ENCODE measurements at regions not wholly inside any gene's neighbourhood (a gene's known extent, or its start where the extent isn't known, plus 50 kb on each side); places are given as distances from the start of the nearest gene placed in this dataset.
"Not testable (repeated sequence)": the region's sequence is repeated elsewhere in the genome, so short reads cannot be mapped to it uniquely, and the experiment has no call there.

DNA sequence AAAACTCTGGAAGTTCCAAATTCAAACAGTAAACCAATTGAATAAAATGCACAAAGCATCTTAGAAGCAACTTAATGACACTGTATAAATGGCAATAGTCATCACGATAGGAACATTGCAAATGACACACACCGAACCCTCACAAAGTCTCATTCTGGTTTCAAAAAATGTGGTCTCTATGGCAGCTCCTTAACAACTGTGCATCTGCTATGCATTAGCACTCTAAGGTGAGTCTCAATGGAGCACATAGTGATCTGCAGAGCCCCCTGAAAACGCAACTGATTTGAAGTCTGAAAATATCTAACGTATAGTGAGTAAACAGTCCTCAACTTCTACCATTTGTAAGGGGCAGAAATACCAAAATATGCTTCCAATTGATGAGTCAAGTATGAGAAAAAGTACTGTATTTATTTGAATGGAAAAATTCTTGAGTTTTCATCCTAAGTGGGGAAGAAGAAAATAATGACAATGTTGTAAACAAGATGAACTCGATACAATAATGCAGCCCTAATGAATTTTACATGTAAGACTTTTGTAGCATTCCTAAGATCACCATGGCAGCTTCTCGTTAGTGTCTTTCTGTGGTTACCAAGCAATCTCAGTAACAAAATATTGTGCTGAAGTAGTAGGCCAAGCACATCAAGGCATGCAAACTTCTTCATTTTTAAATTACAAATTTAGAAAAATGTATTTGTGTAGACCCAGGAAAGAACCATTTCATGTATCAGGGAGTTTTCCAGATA lies 517.5 kb upstream of the FAM174A start:
- Histone ChIP-seq H3K36me3 (replicated peaks; ENCODE audit: insufficient read depth, low read length) (no peaks in the 10 kb centered on the region), H4K20me1 (ENCODE audit: insufficient read depth, low read length) (no peaks in the 10 kb centered on the region), H3K9me3 (replicated peaks; ENCODE audit: insufficient read depth, low read length) (no peaks in the 10 kb centered on the region), H3K27ac (ENCODE audit: low read length) (no peak overlapping the region), H3K4me2 (ENCODE audit: low read depth, low read length) (no peak overlapping the region), H3K79me2 (ENCODE audit: low read length) (no peaks in the 10 kb centered on the region), H3K4me3 (ENCODE audit: low read length) (no peak overlapping the region), H3K4me1 (ENCODE audit: low read length) (no peaks in the 10 kb centered on the region), H3K27me3 (replicated peaks; ENCODE audit: insufficient read depth, low read length) (no peaks in the 10 kb centered on the region), H3F3A (ENCODE audit: insufficient read depth, low read length) (no peaks in the 10 kb centered on the region), H2AFZ (ENCODE audit: low read length) (no peak overlapping the region), H3K9ac (ENCODE audit: low read length) (no peak overlapping the region), H3K9me2 (replicated peaks; ENCODE audit: insufficient read depth, low read length) (no peaks in the 10 kb centered on the region)
- no peak for TF ChIP-seq EZH2phosphoT487 (IDR thresholded peaks at IDR 0.05; ENCODE audit: low read length)
- no peak for TF ChIP-seq EZH2 (optimal IDR thresholded peaks at IDR 0.05; ENCODE audit: low read depth, low read length)
- TF ChIP-seq, protein P1, sequence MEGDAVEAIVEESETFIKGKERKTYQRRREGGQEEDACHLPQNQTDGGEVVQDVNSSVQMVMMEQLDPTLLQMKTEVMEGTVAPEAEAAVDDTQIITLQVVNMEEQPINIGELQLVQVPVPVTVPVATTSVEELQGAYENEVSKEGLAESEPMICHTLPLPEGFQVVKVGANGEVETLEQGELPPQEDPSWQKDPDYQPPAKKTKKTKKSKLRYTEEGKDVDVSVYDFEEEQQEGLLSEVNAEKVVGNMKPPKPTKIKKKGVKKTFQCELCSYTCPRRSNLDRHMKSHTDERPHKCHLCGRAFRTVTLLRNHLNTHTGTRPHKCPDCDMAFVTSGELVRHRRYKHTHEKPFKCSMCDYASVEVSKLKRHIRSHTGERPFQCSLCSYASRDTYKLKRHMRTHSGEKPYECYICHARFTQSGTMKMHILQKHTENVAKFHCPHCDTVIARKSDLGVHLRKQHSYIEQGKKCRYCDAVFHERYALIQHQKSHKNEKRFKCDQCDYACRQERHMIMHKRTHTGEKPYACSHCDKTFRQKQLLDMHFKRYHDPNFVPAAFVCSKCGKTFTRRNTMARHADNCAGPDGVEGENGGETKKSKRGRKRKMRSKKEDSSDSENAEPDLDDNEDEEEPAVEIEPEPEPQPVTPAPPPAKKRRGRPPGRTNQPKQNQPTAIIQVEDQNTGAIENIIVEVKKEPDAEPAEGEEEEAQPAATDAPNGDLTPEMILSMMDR (IDR thresholded peaks at IDR 0.05; ENCODE audit: low read length) = no peak
- DNase-seq = no peak

DNA sequence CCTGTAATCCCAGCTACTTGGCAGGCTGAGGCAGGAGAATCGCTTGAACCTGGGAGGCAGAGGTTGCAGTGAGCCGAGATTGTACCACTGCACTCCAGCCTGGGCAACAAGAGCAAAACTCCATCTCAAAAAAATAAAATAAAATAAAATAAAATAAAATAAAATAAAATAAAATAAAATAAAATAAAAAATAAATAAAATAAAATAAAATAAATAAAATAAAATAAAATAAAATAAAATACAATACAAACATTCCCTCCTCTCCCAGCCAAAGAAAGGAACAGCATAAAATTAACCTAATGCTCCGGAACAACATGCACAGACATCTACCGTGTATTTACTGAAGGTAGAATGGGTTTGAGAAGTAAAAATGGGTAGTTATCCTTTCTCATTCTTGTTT lies 521.9 kb upstream of the FAM174A start:
- not testable (repeated sequence) for H3F3A ChIP-seq (ENCODE audit: insufficient read depth, low read length); H3K4me2 ChIP-seq (ENCODE audit: low read depth, low read length); H3K79me2 ChIP-seq (ENCODE audit: low read length); H2AFZ ChIP-seq (ENCODE audit: low read length); H3K9me2 ChIP-seq (replicated peaks; ENCODE audit: insufficient read depth, low read length); H3K9me3 ChIP-seq (replicated peaks; ENCODE audit: insufficient read depth, low read length); H3K4me1 ChIP-seq (ENCODE audit: low read length); DNase-seq; H3K9ac ChIP-seq (ENCODE audit: low read length); H3K27ac ChIP-seq (ENCODE audit: low read length); H3K27me3 ChIP-seq (replicated peaks; ENCODE audit: insufficient read depth, low read length); H4K20me1 ChIP-seq (ENCODE audit: insufficient read depth, low read length); H3K36me3 ChIP-seq (replicated peaks; ENCODE audit: insufficient read depth, low read length); H3K4me3 ChIP-seq (ENCODE audit: low read length)

DNA sequence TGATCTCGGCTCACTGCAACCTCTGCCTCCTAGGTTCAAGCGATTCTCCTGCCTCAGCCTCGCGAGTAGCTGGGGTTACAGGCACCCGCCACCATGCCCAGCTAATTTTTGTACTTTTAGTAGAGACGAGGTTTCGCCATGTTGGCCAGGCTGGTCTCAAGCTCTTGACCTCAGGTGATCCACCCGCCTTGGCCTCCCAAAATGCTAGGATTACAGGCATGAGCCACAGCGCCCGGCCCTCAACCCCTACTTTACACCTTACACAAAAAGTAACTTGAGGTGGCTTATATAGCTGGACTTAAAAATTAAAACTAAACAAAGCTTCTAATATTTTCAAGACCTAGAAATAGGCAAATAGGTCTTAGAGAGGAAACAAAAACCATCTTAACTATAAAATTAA lies 524.0 kb upstream of the FAM174A start:
- not testable (repeated sequence) for H3K9ac ChIP-seq (ENCODE audit: low read length); H3K27me3 ChIP-seq (replicated peaks; ENCODE audit: insufficient read depth, low read length); H2AFZ ChIP-seq (ENCODE audit: low read length); DNase-seq; H3K27ac ChIP-seq (ENCODE audit: low read length); H3K4me3 ChIP-seq (ENCODE audit: low read length); H3K9me2 ChIP-seq (replicated peaks; ENCODE audit: insufficient read depth, low read length); H3K9me3 ChIP-seq (replicated peaks; ENCODE audit: insufficient read depth, low read length); H3K4me2 ChIP-seq (ENCODE audit: low read depth, low read length); H4K20me1 ChIP-seq (ENCODE audit: insufficient read depth, low read length); H3K4me1 ChIP-seq (ENCODE audit: low read length); H3K36me3 ChIP-seq (replicated peaks; ENCODE audit: insufficient read depth, low read length); H3F3A ChIP-seq (ENCODE audit: insufficient read depth, low read length); H3K79me2 ChIP-seq (ENCODE audit: low read length)

DNA sequence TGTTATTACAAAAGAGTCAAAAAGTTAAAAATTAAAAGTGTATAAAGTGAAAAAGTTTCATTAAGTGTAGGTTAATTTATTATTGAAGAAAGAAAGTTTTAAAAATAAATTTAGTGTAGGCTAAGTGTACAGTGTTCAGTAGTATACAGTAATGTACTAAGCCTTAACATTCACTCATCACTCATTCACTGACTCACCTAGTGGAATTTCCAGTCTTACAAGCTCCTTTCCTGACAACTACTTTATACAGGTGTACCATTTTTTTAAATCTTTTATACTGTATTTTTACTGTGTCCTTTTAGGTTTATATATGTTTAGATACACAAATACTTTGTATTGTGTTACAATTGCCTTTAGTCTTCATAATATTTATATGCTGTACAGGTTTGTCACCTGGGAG lies 530.2 kb upstream of the FAM174A start:
- Histone ChIP-seq H3K27ac (ENCODE audit: low read length) (no peak overlapping the region), H3K79me2 (ENCODE audit: low read length) (no peaks in the 10 kb centered on the region), H3F3A (ENCODE audit: insufficient read depth, low read length) (no peaks in the 10 kb centered on the region), H3K36me3 (replicated peaks; ENCODE audit: insufficient read depth, low read length) (no peaks in the 10 kb centered on the region), H3K9me3 (replicated peaks; ENCODE audit: insufficient read depth, low read length) (no peaks in the 10 kb centered on the region), H3K9me2 (replicated peaks; ENCODE audit: insufficient read depth, low read length) (no peaks in the 10 kb centered on the region), H3K4me2 (ENCODE audit: low read depth, low read length) (no peak overlapping the region), H3K4me3 (ENCODE audit: low read length) (no peak overlapping the region), H3K4me1 (ENCODE audit: low read length) (no peaks in the 10 kb centered on the region), H3K9ac (ENCODE audit: low read length) (no peak overlapping the region), H3K27me3 (replicated peaks; ENCODE audit: insufficient read depth, low read length) (no peaks in the 10 kb centered on the region), H2AFZ (ENCODE audit: low read length) (no peak overlapping the region), H4K20me1 (ENCODE audit: insufficient read depth, low read length) (no peaks in the 10 kb centered on the region)
- TF ChIP-seq, protein P1 (IDR thresholded peaks at IDR 0.05; ENCODE audit: low read length) = no peak
- TF ChIP-seq EZH2 (optimal IDR thresholded peaks at IDR 0.05; ENCODE audit: low read depth, low read length) (no peak), EZH2phosphoT487 (IDR thresholded peaks at IDR 0.05; ENCODE audit: low read length) (no peak)
- no peak for DNase-seq

Data from MM.1S (cell line).